BJ (cell line): ENCODE measurements at regions not wholly inside any gene's neighbourhood (a gene's known extent, or its start where the extent isn't known, plus 50 kb on each side); places are given as distances from the start of the nearest gene placed in this dataset.
"Not testable (repeated sequence)": the region's sequence is repeated elsewhere in the genome, so short reads cannot be mapped to it uniquely, and the experiment has no call there.

Experiments
- CTCF ChIA-PET: fragments of 350-600 bp; formaldehyde crosslinking; extraction: SDS; loops from one replicate; lab custom pipeline; 2021; ENCODE audit warnings: antibody characterized with exemption, inconsistent platforms; lab: Yijun Ruan, JAX
- POLR2A ChIA-PET: fragments of 300-600 bp; sonication (Branson Sonifier 250); formaldehyde crosslinking; extraction: SDS; loops from one replicate; lab custom pipeline; 2021; ENCODE audit warnings: antibody characterized with exemption; lab: Charles Lee
- DNase-seq: peaks from one replicate; pipeline ENCODE4 v3.0.0-alpha.2; 2011; ENCODE audit warnings: low read depth
- H3K27me3 ChIP-seq: 2 replicates; pipeline ENCODE4 v1.6.0; 2011; ENCODE audit warnings: low read length; ENCODE audit not compliant: control insufficient read depth, insufficient read depth
- H3K36me3 ChIP-seq: 2 replicates; pipeline ENCODE4 v1.5.1; 2011; ENCODE audit warnings: low read length; ENCODE audit not compliant: control insufficient read depth, insufficient read depth
- H3K4me3 ChIP-seq: 2 replicates; pipeline ENCODE4 v1.5.1; 2011; ENCODE audit warnings: low read depth, mild to moderate bottlenecking, control low read depth, low read length
- TF ChIP-seq, protein P1 (sequence below): IDR thresholded peaks from 2 replicates; pipeline ENCODE4 v1.5.1; 2011; ENCODE audit warnings: low read depth, mild to moderate bottlenecking, control low read depth, inconsistent platforms, low read length, moderate library complexity; ENCODE audit not compliant: insufficient read depth

DNA sequence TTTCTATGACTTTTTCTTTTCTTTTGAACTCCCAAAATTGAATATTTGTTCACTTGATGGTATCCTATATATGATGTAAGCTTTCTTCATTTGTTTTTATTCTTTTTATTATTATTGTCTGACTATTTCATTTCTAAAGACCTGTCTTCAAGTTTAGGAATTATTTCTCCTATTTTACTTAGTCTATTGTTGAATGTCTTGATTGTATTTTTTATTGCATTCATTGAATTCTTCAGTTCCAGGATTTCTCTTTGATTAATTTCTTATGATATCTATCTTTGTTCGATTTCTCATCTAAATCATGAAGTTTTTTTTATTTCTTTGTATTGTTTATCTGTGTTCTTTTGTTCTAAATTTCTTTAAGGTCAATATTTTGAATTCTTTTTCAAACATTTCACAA, 238.8 kb downstream of the TTC6 start:
- Histone ChIP-seq H3K27me3 (no peaks in the 10 kb centered on the region), H3K36me3 (no peaks in the 10 kb centered on the region), H3K4me3 (no peak overlapping the region)
- ChIA-PET POLR2A (no interaction called here), CTCF (interaction anchor here (1.0 kb wide), 1 partner anchor 21 kb away, joined by 3 read pairs; no protein-coding TSS in a partner anchor)
- DNase-seq: no peak
- TF ChIP-seq, protein P1, sequence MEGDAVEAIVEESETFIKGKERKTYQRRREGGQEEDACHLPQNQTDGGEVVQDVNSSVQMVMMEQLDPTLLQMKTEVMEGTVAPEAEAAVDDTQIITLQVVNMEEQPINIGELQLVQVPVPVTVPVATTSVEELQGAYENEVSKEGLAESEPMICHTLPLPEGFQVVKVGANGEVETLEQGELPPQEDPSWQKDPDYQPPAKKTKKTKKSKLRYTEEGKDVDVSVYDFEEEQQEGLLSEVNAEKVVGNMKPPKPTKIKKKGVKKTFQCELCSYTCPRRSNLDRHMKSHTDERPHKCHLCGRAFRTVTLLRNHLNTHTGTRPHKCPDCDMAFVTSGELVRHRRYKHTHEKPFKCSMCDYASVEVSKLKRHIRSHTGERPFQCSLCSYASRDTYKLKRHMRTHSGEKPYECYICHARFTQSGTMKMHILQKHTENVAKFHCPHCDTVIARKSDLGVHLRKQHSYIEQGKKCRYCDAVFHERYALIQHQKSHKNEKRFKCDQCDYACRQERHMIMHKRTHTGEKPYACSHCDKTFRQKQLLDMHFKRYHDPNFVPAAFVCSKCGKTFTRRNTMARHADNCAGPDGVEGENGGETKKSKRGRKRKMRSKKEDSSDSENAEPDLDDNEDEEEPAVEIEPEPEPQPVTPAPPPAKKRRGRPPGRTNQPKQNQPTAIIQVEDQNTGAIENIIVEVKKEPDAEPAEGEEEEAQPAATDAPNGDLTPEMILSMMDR: no peak

DNA sequence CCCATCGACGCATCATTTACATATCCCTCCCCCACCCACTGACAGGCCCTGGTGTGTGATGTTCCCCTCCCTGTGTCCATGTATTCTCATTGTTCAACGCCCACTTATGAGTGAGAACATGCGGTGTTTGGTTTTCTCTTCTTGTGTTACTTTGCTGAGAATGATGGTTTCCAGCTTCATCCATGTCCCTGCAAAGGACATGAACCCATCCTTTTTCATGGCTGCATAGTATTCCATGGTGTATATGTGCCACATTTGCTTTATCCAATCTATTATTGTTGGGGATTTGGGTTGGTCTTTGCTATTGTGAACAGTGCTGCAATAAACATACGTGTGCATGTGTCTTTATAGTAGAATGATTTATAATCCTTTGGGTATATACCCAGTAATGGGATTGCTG, 243.3 kb downstream of the TTC6 start:
- H3K36me3 ChIP-seq, H3K27me3 ChIP-seq, POLR2A ChIA-PET, H3K4me3 ChIP-seq, CTCF ChIA-PET, DNase-seq: not testable (repeated sequence)

DNA sequence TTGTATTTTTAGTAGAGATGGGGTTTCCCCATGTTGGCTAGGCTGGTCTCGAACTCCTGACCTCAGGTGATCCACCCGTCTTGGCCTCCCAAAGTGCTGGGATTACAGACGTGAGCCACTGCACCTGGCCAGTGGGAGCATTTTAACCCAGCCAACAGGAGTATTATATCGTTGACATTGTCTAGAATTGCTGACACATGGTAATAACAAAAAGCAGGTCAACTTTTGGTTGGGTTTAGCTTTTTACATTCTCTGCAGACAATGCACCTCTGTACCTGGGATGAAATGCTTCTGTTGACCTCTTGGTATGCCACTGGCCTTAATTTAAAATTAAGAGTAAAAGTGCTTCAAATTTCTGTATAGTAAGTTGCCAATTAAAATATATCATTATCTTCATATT, 245.6 kb downstream of the TTC6 start:
- H3K27me3 ChIP-seq, H3K4me3 ChIP-seq, H3K36me3 ChIP-seq, POLR2A ChIA-PET, DNase-seq: not testable (repeated sequence)
- CTCF ChIA-PET: interaction anchor here (0.6 kb wide), 1 partner anchor 369 kb away, joined by 4 read pairs; no protein-coding TSS in a partner anchor

DNA sequence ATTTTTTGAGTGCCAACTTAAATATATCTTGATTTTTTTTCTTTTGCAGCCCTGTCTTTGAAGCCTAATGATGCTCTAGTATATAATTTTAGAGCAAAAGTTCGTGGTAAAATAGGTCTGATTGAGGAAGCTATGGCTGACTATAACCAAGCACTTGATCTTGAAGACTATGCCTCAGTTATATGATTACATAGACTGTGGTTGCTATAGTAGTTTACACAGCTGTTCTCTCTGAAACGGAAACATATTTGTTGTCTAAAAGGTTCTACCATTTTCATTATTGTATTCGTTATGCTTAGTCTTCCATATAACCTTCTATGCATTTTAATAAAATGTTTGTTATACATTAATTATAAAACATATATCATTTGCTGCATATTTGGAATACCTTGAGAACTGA, 246.7 kb downstream of the TTC6 start:
- Histone ChIP-seq H3K27me3 (no peaks in the 10 kb centered on the region), H3K36me3 (no peaks in the 10 kb centered on the region), H3K4me3 (no peak overlapping the region)
- ChIA-PET CTCF (no interaction called here), POLR2A (no interaction called here)
- TF ChIP-seq, protein P1: no peak
- no peak for DNase-seq

DNA sequence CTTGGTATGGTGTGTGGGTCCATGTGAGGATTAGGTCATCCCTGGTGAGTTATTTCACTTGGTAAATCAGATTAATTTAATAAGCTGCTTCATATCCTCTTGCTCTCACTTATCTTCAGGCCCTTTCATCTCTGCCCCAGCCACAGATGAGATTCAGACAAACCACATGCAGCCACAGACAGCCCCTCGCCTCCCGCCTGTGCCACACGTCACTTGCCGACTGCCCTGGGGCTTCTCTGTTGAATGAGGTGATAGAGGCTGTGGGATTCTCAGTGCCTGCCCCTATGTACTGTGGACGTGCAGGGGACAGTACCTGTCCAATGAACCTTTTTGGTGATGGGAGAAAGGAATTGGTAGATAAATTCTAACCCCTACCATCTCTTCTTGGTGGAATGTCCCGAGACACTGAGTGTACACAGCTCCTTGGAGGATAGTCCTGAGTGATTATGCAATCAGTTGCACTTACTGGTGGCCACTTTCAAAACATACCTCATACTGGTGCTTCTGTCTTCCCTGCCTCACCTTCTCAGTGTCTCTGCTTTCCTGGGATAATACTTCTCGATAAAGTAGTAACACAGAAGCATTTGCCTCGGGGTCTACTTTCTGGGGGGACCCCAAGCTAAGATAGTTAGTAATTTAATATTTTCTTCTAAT, 248.7 kb downstream of the TTC6 start:
- POLR2A ChIA-PET: no interaction called here
- DNase-seq: no peak
- no peaks in the 10 kb centered on the region for H3K36me3 ChIP-seq

DNA sequence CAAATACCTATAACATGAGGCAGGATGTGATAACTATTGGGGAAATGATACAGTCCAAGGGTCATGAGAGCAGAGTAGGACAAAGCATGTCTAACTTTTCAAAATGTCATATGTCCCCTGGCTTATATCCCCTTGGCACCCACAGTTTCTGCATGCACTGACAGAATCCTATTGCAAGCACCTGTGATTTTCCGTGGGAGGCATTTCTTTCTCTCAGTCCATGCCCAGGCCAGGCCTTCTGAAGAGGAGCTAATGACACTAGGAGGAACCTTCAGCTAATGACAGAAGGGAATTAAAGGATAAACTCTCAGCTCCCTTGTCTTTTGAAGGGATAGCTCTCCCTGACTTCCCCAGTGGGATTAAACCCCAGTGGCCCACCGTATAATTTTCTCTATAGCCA, 249.2 kb downstream of the TTC6 start:
- TF ChIP-seq, protein P1: no peak
- CTCF ChIA-PET: interaction anchor here (1.0 kb wide), 1 partner anchor 19 kb away, joined by 3 read pairs; no protein-coding TSS in a partner anchor

More for the DNA sequence above, 248.7 kb downstream of the TTC6 start:
- CTCF ChIA-PET: interaction anchor here (1.0 kb wide), 1 partner anchor 9 kb away, joined by 3 read pairs; no protein-coding TSS in a partner anchor
- TF ChIP-seq, protein P1: no peak
- H3K4me3 ChIP-seq: no peak overlapping the region
- H3K27me3 ChIP-seq: no peaks in the 10 kb centered on the region

More for the DNA sequence above, 249.2 kb downstream of the TTC6 start:
- Histone ChIP-seq H3K36me3 (no peaks in the 10 kb centered on the region), H3K4me3 (no peak overlapping the region), H3K27me3 (no peaks in the 10 kb centered on the region)
- DNase-seq: no peak
- POLR2A ChIA-PET: no interaction called here
